ENCODE measurements at regions not wholly inside any gene's neighbourhood (a gene's known extent, or its start where the extent isn't known, plus 50 kb on each side); places are given as distances from the start of the nearest gene placed in this dataset.

- Histone ChIP-seq H3K4me3 (no peak overlapping the region), H4K20me1 (ENCODE audit: insufficient read depth, poor library complexity, severe bottlenecking) (no peaks in the 10 kb centered on the region), H3K36me3 (replicated peaks; ENCODE audit: insufficient read depth, low read depth) (no peaks in the 10 kb centered on the region), H3K9me3 (ENCODE audit: low read depth) (no peaks in the 10 kb centered on the region), H3K27me3 (no peaks in the 10 kb centered on the region), H3K4me1 (ENCODE audit: insufficient read depth) (no peaks in the 10 kb centered on the region), H3K79me2 (no peaks in the 10 kb centered on the region), H3K27ac (no peak overlapping the region), H3K9me2 (replicated peaks; ENCODE audit: insufficient read depth) (no peaks in the 10 kb centered on the region), H2AFZ (no peak overlapping the region), H3K4me2 (no peak overlapping the region)
- TF ChIP-seq EZH2 (IDR thresholded peaks at IDR 0.05; ENCODE audit: borderline replicate concordance) (no peak), EZH2phosphoT487 (IDR thresholded peaks at IDR 0.05; ENCODE audit: low read depth, severe bottlenecking, unreplicated experiment) (no peak)
- TF ChIP-seq, protein P1, sequence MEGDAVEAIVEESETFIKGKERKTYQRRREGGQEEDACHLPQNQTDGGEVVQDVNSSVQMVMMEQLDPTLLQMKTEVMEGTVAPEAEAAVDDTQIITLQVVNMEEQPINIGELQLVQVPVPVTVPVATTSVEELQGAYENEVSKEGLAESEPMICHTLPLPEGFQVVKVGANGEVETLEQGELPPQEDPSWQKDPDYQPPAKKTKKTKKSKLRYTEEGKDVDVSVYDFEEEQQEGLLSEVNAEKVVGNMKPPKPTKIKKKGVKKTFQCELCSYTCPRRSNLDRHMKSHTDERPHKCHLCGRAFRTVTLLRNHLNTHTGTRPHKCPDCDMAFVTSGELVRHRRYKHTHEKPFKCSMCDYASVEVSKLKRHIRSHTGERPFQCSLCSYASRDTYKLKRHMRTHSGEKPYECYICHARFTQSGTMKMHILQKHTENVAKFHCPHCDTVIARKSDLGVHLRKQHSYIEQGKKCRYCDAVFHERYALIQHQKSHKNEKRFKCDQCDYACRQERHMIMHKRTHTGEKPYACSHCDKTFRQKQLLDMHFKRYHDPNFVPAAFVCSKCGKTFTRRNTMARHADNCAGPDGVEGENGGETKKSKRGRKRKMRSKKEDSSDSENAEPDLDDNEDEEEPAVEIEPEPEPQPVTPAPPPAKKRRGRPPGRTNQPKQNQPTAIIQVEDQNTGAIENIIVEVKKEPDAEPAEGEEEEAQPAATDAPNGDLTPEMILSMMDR (IDR thresholded peaks at IDR 0.05; ENCODE audit: poor library complexity), result no peak
- DNase-seq (ENCODE audit: low spot score), result no peak
- 92% methylated on average over 4 of the region's 4 CpGs for WGBS (ENCODE audit: low lambda C conversion rate, missing lambda C conversion rate)
Observed at GRCh38 chr5:105726093-105726492, 1944.6 kb downstream of the EFNA5 start.

- no peak overlapping the region for H3K4me2 ChIP-seq
- TF ChIP-seq EZH2phosphoT487 (IDR thresholded peaks at IDR 0.05; ENCODE audit: low read depth, severe bottlenecking, unreplicated experiment), result no peak
- TF ChIP-seq, protein P1 (IDR thresholded peaks at IDR 0.05; ENCODE audit: poor library complexity), result no peak
- no peak for TF ChIP-seq EZH2 (IDR thresholded peaks at IDR 0.05; ENCODE audit: borderline replicate concordance)
- no peaks in the 10 kb centered on the region for H4K20me1 ChIP-seq (ENCODE audit: insufficient read depth, poor library complexity, severe bottlenecking)
- no peaks in the 10 kb centered on the region for H3K79me2 ChIP-seq
- no peak overlapping the region for H3K27ac ChIP-seq
- H3K36me3 ChIP-seq (replicated peaks; ENCODE audit: insufficient read depth, low read depth), result no peaks in the 10 kb centered on the region
- H2AFZ ChIP-seq, result no peak overlapping the region
- H3K4me3 ChIP-seq, result no peak overlapping the region
- WGBS (ENCODE audit: low lambda C conversion rate, missing lambda C conversion rate), result 52% methylated on average over 1 of the region's 1 CpG
- H3K27me3 ChIP-seq, result no peaks in the 10 kb centered on the region
- H3K9me2 ChIP-seq (replicated peaks; ENCODE audit: insufficient read depth), result no peaks in the 10 kb centered on the region
- H3K9me3 ChIP-seq (ENCODE audit: low read depth), result no peaks in the 10 kb centered on the region
- no peaks in the 10 kb centered on the region for H3K4me1 ChIP-seq (ENCODE audit: insufficient read depth)
- DNase-seq (ENCODE audit: low spot score), result no peak
Observed at GRCh38 chr5:105708442-105708841, 1962.3 kb downstream of the EFNA5 start.

DNA sequence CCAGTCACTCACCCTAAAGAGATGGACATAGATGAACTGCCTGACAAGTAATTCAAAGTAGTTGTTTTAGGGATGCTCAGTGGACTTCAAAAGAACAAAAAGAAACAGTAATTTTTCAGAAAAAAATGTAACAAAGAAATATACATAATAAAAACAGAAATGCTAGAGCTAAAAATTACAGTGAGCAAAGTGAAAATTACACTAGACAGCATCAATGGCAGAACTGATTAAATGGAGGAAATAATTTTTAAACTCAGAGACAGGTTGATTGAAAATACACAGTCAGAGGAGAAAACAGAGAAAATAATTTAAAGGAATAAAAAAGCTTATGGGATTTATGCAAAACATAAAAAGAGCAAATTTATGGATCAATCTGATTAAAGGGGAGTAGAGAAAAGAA, 1968.4 kb downstream of the EFNA5 start:
- H3K36me3 ChIP-seq (replicated peaks; ENCODE audit: insufficient read depth, low read depth), result no peaks in the 10 kb centered on the region
- TF ChIP-seq EZH2 (IDR thresholded peaks at IDR 0.05; ENCODE audit: borderline replicate concordance) (no peak), EZH2phosphoT487 (IDR thresholded peaks at IDR 0.05; ENCODE audit: low read depth, severe bottlenecking, unreplicated experiment) (no peak)
- TF ChIP-seq, protein P1 (IDR thresholded peaks at IDR 0.05; ENCODE audit: poor library complexity), result no peak
- no peak for DNase-seq (ENCODE audit: low spot score)
- H3K27me3 ChIP-seq, result no peaks in the 10 kb centered on the region
- H3K9me2 ChIP-seq (replicated peaks; ENCODE audit: insufficient read depth), result no peaks in the 10 kb centered on the region
- H3K79me2 ChIP-seq, result no peaks in the 10 kb centered on the region
- no peak overlapping the region for H3K4me2 ChIP-seq
- no peak overlapping the region for H3K4me3 ChIP-seq
- H3K27ac ChIP-seq, result no peak overlapping the region
- H3K9me3 ChIP-seq (ENCODE audit: low read depth), result no peaks in the 10 kb centered on the region
- H4K20me1 ChIP-seq (ENCODE audit: insufficient read depth, poor library complexity, severe bottlenecking), result no peaks in the 10 kb centered on the region
- H3K4me1 ChIP-seq (ENCODE audit: insufficient read depth), result no peaks in the 10 kb centered on the region
- no peak overlapping the region for H2AFZ ChIP-seq

GRCh38 chr5:105696440-105696839, 1974.3 kb downstream of the EFNA5 start:
- Histone ChIP-seq H3K4me3 (no peak overlapping the region), H3K27ac (no peak overlapping the region), H3K79me2 (no peaks in the 10 kb centered on the region), H3K4me2 (no peak overlapping the region), H3K9me3 (ENCODE audit: low read depth) (no peaks in the 10 kb centered on the region), H3K9me2 (replicated peaks; ENCODE audit: insufficient read depth) (no peaks in the 10 kb centered on the region), H4K20me1 (ENCODE audit: insufficient read depth, poor library complexity, severe bottlenecking) (no peaks in the 10 kb centered on the region), H3K36me3 (replicated peaks; ENCODE audit: insufficient read depth, low read depth) (no peaks in the 10 kb centered on the region), H3K27me3 (no peaks in the 10 kb centered on the region), H3K4me1 (ENCODE audit: insufficient read depth) (no peaks in the 10 kb centered on the region), H2AFZ (no peak overlapping the region)
- DNase-seq (ENCODE audit: low spot score), result no peak
- TF ChIP-seq, protein P1 (IDR thresholded peaks at IDR 0.05; ENCODE audit: poor library complexity), result no peak
- TF ChIP-seq EZH2phosphoT487 (IDR thresholded peaks at IDR 0.05; ENCODE audit: low read depth, severe bottlenecking, unreplicated experiment) (no peak), EZH2 (IDR thresholded peaks at IDR 0.05; ENCODE audit: borderline replicate concordance) (no peak)
- WGBS (ENCODE audit: low lambda C conversion rate, missing lambda C conversion rate), result 96% methylated on average over 2 of the region's 2 CpGs
